HuH-7 (cell line): ENCODE measurements at regions not wholly inside any gene's neighbourhood (a gene's known extent, or its start where the extent isn't known, plus 50 kb on each side); places are given as distances from the start of the nearest gene placed in this dataset.
"Not testable (repeated sequence)": the region's sequence is repeated elsewhere in the genome, so short reads cannot be mapped to it uniquely, and the experiment has no call there.

ENCODE experiments used
- DNase-seq: peaks from one replicate; pipeline ENCODE4 v3.0.0; 2011; ENCODE audit warnings: low spot score

GRCh38 chrX:77160301-77160700 is 286.9 kb upstream of the FGF16 start:
- peak; percentile 2 for DNase-seq

- no peak for DNase-seq
Observed at GRCh38 chrX:77162777-77163176, 284.4 kb upstream of the FGF16 start.

GRCh38 chrX:77167993-77168392 is 279.2 kb upstream of the FGF16 start:
- DNase-seq: no peak

- no peak for DNase-seq
Observed at GRCh38 chrX:77174680-77175519, 272.3 kb upstream of the FGF16 start.

GRCh38 chrX:77200663-77201062 is 246.5 kb upstream of the FGF16 start:
- DNase-seq: no peak

GRCh38 chrX:77223046-77223445 is 224.1 kb upstream of the FGF16 start:
- DNase-seq: no peak

GRCh38 chrX:77264490-77264889 is 182.7 kb upstream of the FGF16 start:
- no peak for DNase-seq

GRCh38 chrX:77275392-77275791 is 171.8 kb upstream of the FGF16 start:
- DNase-seq: no peak

GRCh38 chrX:77276742-77277141 is 170.4 kb upstream of the FGF16 start:
- no peak for DNase-seq

- no peak for DNase-seq
Observed at GRCh38 chrX:77277911-77278310, 169.3 kb upstream of the FGF16 start.

GRCh38 chrX:77279373-77279772 is 167.8 kb upstream of the FGF16 start:
- not testable (repeated sequence) for DNase-seq

- no peak for DNase-seq
Observed at GRCh38 chrX:77293331-77293995, 153.7 kb upstream of the FGF16 start.

- no peak for DNase-seq
Observed at GRCh38 chrX:77298296-77298695, 148.9 kb upstream of the FGF16 start.

GRCh38 chrX:77298790-77299189 is 148.4 kb upstream of the FGF16 start:
- DNase-seq: no peak

- DNase-seq: no peak
Observed at GRCh38 chrX:77299549-77299948, 147.6 kb upstream of the FGF16 start.

- DNase-seq: no peak
Observed at GRCh38 chrX:77342004-77342403, 105.2 kb upstream of the FGF16 start.

GRCh38 chrX:77346859-77347258 is 100.3 kb upstream of the FGF16 start:
- DNase-seq: no peak

- DNase-seq: no peak
Observed at GRCh38 chrX:77347572-77347971, 99.6 kb upstream of the FGF16 start.

GRCh38 chrX:77389891-77390290 is 57.3 kb upstream of the FGF16 start:
- DNase-seq: no peak

- DNase-seq: not testable (repeated sequence)
Observed at GRCh38 chrX:77390365-77390764, 56.8 kb upstream of the FGF16 start.

- DNase-seq: no peak
Observed at GRCh38 chrX:77396781-77397180, 50.4 kb upstream of the FGF16 start.
